ENCODE measurements at regions not wholly inside any gene's neighbourhood (a gene's known extent, or its start where the extent isn't known, plus 50 kb on each side); places are given as distances from the start of the nearest gene placed in this dataset.

DNA sequence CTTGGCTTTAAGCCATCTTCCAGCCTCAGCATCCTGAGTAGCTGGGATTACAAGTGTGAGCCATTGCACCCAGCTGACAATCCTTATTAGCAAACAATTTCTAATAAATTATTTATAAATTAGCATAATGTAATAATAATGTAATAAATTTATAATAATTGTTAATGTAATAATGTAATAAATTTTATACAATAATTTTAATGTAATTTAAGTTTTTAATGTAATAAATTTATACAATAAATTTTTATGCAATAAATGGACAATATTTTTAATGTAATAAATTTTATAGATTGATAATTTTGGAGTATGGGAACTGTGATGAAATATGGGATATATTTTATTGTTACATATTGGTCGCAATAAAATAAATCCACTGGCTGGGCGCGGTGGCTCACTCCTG is 1457.5 kb downstream of the KCNT2 start:
- no peaks in the 10 kb centered on the region for H3K9me3 Mint-ChIP-seq
- H3K4me1 Mint-ChIP-seq (ENCODE audit: low read depth), result no peaks in the 10 kb centered on the region
- DNase-seq (ENCODE audit: low spot score), result no peak
- no peaks in the 10 kb centered on the region for H3K36me3 Mint-ChIP-seq (ENCODE audit: low read depth)
- H3K27ac Mint-ChIP-seq, result no peak overlapping the region
- H3K27me3 Mint-ChIP-seq (ENCODE audit: low read depth), result no peaks in the 10 kb centered on the region
- no peak overlapping the region for H3K4me3 Mint-ChIP-seq

DNA sequence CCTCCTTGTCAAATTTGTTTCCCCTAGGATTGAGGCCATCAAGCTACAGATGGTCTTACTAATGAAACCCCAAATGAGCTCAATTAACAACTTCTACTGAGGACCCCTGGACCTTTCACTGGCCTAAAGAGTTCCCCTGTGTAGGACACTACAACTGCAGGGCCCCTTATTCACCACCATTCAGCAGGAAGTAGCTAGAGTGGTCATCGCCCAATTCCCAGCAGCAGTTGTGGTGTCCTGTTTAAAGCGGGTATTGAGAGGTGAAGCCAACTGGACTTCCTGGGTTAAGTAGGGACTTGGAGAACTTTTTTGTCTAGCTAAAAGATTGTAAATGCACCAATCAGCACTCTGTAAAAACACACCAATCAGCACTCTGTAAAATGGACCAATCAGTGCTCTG is 1466.9 kb downstream of the KCNT2 start:
- DNase-seq (ENCODE audit: low spot score), result no peak
- Mint-ChIP-seq H3K4me3 (no peak overlapping the region), H3K27ac (no peak overlapping the region), H3K27me3 (ENCODE audit: low read depth) (no peaks in the 10 kb centered on the region), H3K4me1 (ENCODE audit: low read depth) (no peaks in the 10 kb centered on the region), H3K36me3 (ENCODE audit: low read depth) (no peaks in the 10 kb centered on the region), H3K9me3 (peaks cover 21% of the 10 kb centered on the region)

DNA sequence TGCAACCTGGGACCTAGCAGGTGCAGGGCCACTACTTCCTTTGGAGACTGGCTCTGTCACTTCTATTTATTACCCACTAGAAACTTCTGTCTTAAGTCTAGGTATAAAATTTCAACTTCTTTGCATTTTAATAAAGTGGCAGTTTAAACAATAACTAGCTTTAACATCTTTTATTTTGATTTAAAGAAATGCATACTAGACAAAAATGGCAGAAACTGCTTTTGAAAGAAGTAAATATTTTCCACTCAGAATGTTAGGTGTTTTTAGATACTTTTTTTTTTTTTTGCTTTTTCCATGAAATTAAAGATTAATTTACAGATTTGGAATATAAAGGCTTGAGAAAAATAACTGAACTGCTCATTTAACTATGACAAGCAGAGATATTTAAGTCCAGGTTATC is 1477.6 kb downstream of the KCNT2 start:
- Mint-ChIP-seq H3K36me3 (ENCODE audit: low read depth) (no peaks in the 10 kb centered on the region), H3K27ac (no peak overlapping the region), H3K4me3 (no peak overlapping the region)

DNA sequence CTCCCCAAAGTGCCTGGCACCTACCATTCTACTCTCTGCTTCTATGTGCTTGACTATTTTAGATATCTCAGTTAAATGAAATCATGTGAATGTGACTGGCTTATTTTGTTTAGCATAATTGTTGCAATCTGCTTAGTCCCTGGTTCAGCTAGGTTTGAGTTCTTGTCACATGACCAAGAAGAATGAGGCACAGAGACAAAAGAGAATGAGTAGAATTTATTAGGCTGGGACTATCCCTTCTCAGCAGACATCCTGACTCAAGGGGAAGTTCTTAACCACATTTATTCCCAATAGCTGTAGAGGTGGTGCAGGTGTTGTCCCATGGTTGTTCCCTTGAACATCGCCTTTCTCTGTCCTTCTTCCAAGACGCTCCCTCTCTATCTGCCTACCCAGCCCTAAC is 1485.7 kb downstream of the KCNT2 start:
- Mint-ChIP-seq H3K27me3 (ENCODE audit: low read depth) (no peaks in the 10 kb centered on the region), H3K4me3 (no peak overlapping the region), H3K4me1 (ENCODE audit: low read depth) (no peaks in the 10 kb centered on the region), H3K36me3 (ENCODE audit: low read depth) (no peaks in the 10 kb centered on the region), H3K9me3 (no peaks in the 10 kb centered on the region), H3K27ac (no peak overlapping the region)
- no peak for DNase-seq (ENCODE audit: low spot score)

More for the DNA sequence above, 1477.6 kb downstream of the KCNT2 start:
- no peak for DNase-seq (ENCODE audit: low spot score)
- Mint-ChIP-seq H3K27me3 (ENCODE audit: low read depth) (no peaks in the 10 kb centered on the region), H3K9me3 (no peaks in the 10 kb centered on the region), H3K4me1 (ENCODE audit: low read depth) (no peaks in the 10 kb centered on the region)

DNA sequence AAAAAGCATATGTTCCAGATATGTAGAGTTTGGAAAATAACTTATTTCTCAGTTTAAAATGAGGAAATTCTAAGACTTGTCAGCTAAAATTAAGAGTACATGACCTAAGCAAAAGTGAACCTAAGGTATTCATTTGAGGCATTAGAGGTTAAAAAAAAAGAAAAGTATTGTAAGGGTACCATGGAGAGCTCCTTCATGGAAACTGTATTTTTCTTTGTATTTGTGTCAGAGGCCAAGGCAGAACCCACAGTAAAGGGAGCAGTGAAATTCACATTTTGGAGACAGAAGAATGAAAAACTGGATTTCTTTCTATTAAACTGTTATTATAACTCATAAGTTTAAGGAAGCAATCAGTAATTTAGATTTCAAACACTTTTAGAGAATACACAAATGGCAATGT is 1494.8 kb downstream of the KCNT2 start:
- no peaks in the 10 kb centered on the region for H3K36me3 Mint-ChIP-seq (ENCODE audit: low read depth)

DNA sequence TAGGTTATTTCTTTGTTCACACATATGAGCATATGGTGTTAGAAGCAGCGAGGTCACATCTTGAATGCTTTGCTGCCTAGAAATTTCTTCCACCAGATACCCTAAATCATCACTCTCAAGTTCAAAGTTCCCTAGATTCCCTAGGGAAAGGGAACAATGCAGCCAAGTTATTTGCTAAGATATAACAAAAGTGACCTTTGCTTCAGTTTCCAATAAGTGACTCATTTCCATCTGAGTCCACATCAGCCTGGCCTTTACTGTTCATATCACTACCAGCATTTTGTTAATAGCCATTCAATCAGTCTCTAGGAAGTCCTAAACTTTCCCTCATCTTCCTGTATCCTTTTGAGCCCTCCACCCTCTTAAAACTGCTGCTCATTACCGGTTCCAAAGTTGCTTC is 1502.5 kb downstream of the KCNT2 start:
- H3K4me1 Mint-ChIP-seq (ENCODE audit: low read depth), result no peaks in the 10 kb centered on the region
- no peaks in the 10 kb centered on the region for H3K36me3 Mint-ChIP-seq (ENCODE audit: low read depth)
- H3K9me3 Mint-ChIP-seq, result peaks cover 11% of the 10 kb centered on the region
- no peak overlapping the region for H3K27ac Mint-ChIP-seq
- H3K4me3 Mint-ChIP-seq, result no peak overlapping the region
- DNase-seq (ENCODE audit: low spot score), result no peak
- H3K27me3 Mint-ChIP-seq (ENCODE audit: low read depth), result no peaks in the 10 kb centered on the region

More for the DNA sequence above, 1494.8 kb downstream of the KCNT2 start:
- H3K4me1 Mint-ChIP-seq (ENCODE audit: low read depth), result no peaks in the 10 kb centered on the region
- no peaks in the 10 kb centered on the region for H3K27me3 Mint-ChIP-seq (ENCODE audit: low read depth)
- no peak overlapping the region for H3K4me3 Mint-ChIP-seq
- DNase-seq (ENCODE audit: low spot score), result no peak
- H3K27ac Mint-ChIP-seq, result no peak overlapping the region
- H3K9me3 Mint-ChIP-seq, result no peaks in the 10 kb centered on the region

DNA sequence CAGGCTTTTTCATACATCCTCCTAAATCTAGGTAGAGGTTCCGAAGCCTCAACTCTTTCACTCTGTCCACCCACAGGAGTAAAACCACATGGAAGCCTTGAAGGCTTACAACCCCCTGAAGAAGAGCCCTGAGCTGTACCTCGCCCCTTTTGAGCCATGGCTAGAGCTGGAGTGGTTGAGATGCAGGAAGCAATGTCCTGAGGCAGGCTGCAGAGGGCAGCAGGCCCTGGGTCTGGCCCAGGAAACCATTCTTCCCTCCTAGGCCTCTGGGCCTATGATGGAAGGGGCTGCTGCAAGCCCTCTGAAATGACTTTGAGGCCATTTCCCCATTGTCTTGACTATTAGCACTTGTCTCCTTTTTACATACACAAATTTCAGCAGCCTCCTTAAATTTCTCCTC is 1503.0 kb downstream of the KCNT2 start:
- H3K4me3 Mint-ChIP-seq, result no peak overlapping the region
- no peak overlapping the region for H3K27ac Mint-ChIP-seq
- no peaks in the 10 kb centered on the region for H3K27me3 Mint-ChIP-seq (ENCODE audit: low read depth)
- H3K9me3 Mint-ChIP-seq, result peaks cover 11% of the 10 kb centered on the region
- no peaks in the 10 kb centered on the region for H3K4me1 Mint-ChIP-seq (ENCODE audit: low read depth)
- DNase-seq (ENCODE audit: low spot score), result no peak
- no peaks in the 10 kb centered on the region for H3K36me3 Mint-ChIP-seq (ENCODE audit: low read depth)

DNA sequence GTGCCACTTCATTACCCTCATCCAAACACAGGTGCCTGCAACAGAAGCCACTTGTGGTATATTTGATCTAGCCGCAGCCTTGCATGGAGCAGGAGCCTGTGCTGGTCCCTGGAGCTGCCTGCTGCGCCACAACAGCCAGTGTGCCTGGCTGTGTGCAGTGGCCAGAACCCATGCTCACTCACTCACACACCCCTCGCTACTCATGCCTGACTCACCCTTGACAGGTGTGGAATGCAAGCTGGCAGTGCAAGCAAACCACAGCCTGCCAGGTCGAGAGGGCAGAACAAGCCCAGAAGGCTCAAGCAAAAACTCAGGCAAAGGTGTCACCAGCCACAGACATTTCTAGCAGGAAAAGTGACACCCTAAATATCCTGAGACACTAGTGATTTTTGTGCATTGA is 1510.9 kb downstream of the KCNT2 start:
- Mint-ChIP-seq H3K4me1 (ENCODE audit: low read depth) (no peaks in the 10 kb centered on the region), H3K27me3 (ENCODE audit: low read depth) (no peaks in the 10 kb centered on the region), H3K36me3 (ENCODE audit: low read depth) (no peaks in the 10 kb centered on the region), H3K27ac (no peak overlapping the region), H3K4me3 (no peak overlapping the region), H3K9me3 (no peaks in the 10 kb centered on the region)
- DNase-seq (ENCODE audit: low spot score), result no peak

DNA sequence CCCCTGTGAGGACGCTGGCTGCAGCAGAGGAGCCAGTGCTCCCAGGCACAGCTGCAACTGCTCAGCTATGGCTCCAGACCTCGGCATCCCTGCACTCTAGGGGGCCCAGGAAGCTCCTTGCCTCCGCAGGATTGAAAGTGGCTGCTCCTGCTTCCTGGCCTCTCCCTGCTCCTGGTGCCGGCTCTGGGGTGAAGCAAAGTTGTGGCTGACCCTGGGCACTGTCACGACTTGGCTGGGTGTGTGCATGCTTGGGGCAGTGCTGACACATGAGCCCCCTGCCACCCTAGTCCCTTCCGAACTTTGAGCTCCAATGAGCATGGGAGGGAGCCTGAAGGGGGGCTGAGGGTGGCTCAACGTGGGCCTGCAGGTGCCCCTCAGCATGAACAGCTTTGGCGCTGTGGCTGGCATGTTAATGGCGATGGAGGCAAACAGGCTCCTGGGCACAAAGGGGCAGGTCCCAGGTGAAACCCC is 1512.2 kb downstream of the KCNT2 start:
- Mint-ChIP-seq H3K4me1 (ENCODE audit: low read depth) (no peaks in the 10 kb centered on the region), H3K27ac (no peak overlapping the region), H3K4me3 (no peak overlapping the region), H3K36me3 (ENCODE audit: low read depth) (no peaks in the 10 kb centered on the region), H3K9me3 (no peaks in the 10 kb centered on the region), H3K27me3 (ENCODE audit: low read depth) (no peaks in the 10 kb centered on the region)
- no peak for DNase-seq (ENCODE audit: low spot score)

DNA sequence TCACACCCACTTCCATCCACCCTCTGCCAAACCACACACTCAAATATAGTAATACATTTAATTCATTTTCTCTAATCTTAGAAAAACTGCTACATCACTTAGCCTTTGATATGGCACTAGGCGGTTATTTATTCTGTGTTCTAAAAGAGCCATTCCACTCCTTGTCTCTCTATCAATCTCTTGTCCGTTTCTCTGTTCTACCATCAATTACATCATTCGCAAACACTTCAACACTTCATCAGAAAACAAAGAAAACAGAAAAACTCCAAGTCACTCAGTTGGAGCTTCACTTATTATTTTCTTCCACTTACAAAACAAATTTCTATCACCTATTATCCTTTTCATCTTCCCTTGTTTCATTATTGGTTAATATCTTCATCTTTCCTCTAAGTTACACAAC is 1523.0 kb downstream of the KCNT2 start:
- no peak overlapping the region for H3K27ac Mint-ChIP-seq
- H3K4me3 Mint-ChIP-seq, result no peak overlapping the region
- H3K36me3 Mint-ChIP-seq (ENCODE audit: low read depth), result no peaks in the 10 kb centered on the region
- no peak for DNase-seq (ENCODE audit: low spot score)
- H3K27me3 Mint-ChIP-seq (ENCODE audit: low read depth), result no peaks in the 10 kb centered on the region
- no peaks in the 10 kb centered on the region for H3K4me1 Mint-ChIP-seq (ENCODE audit: low read depth)
- no peaks in the 10 kb centered on the region for H3K9me3 Mint-ChIP-seq

DNA sequence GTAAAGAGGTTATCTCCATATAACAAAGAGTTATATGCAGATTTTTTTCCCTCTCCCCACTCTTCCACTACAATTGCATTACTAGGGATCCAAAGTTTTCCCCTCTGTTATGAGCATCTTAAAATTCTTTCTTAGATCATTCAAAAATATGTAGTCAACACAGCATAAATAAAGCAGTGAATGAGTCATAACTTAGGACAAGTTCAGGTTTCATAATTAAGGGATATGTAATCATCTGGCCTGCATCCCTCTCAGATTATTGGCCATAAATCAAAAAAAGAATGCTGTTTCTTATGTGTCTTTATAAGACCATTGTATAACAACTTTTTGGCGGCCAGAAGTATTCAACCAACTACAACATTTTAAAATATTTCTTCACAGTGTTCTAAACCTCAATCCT is 1526.1 kb downstream of the KCNT2 start:
- Mint-ChIP-seq H3K36me3 (ENCODE audit: low read depth) (no peaks in the 10 kb centered on the region), H3K27me3 (ENCODE audit: low read depth) (no peaks in the 10 kb centered on the region), H3K9me3 (no peaks in the 10 kb centered on the region), H3K4me1 (ENCODE audit: low read depth) (no peaks in the 10 kb centered on the region), H3K4me3 (no peak overlapping the region), H3K27ac (no peak overlapping the region)
- no peak for DNase-seq (ENCODE audit: low spot score)

DNA sequence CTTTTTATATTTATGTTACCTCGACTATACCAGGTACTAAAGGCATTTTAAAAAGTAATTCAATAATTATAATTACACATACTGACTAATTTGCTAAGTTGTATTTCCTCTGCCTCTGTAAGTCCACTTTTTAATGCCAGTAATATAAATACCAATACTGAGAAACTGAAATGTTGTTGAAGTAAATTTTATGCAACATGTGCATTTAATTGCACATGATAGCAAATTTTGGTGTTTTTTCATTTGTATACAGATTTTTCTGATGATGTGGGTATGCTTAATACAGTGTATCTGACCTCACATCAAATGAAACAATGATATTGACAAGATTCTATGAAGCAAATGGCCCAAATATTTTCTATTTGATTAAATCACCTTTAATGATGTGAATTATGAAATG is 1531.6 kb downstream of the KCNT2 start:
- Mint-ChIP-seq H3K9me3 (no peaks in the 10 kb centered on the region), H3K27me3 (ENCODE audit: low read depth) (no peaks in the 10 kb centered on the region), H3K36me3 (ENCODE audit: low read depth) (no peaks in the 10 kb centered on the region), H3K4me3 (no peak overlapping the region), H3K4me1 (ENCODE audit: low read depth) (no peaks in the 10 kb centered on the region), H3K27ac (no peak overlapping the region)
- DNase-seq (ENCODE audit: low spot score), result no peak

DNA sequence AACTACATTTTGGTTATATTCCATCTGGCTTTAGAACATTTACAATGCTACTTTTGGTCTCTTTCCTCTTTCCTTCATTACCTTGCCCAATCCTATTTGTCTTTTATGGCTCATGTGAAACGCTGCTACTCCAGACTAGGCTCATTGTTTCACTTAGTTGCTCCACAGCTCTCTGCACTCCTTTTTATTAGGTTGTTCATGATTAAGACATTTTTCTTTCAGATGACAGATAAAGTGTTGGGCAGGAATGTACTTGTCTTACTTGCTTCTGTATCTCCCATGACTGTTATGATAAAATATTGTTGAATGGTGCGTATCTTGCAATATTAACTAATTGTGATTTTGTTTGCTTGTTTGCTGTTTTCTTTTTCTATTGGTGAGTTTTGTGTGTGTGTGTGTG is 1532.3 kb downstream of the KCNT2 start:
- no peaks in the 10 kb centered on the region for H3K9me3 Mint-ChIP-seq
- H3K36me3 Mint-ChIP-seq (ENCODE audit: low read depth), result no peaks in the 10 kb centered on the region
- no peak for DNase-seq (ENCODE audit: low spot score)
- no peak overlapping the region for H3K4me3 Mint-ChIP-seq
- no peak overlapping the region for H3K27ac Mint-ChIP-seq
- no peaks in the 10 kb centered on the region for H3K27me3 Mint-ChIP-seq (ENCODE audit: low read depth)
- H3K4me1 Mint-ChIP-seq (ENCODE audit: low read depth), result no peaks in the 10 kb centered on the region

DNA sequence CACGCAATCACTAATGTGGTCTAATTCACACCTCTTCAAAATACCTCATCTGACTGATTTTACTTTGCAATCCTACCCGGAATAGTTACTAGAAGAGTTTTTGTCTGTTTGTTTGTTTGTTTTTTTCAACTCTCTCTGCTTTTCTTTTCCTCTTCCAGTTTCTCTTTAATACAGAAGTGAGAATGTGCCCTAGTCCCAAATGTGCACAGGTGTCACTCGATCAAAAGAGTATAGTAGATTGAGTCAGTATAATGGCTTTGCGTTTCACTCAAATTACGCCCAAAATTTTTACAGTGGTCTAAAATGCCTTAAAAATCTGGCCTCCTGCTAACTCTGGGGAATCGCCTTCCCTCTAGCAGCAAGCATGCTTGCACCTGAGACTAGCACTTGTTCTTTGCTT is 1536.8 kb downstream of the KCNT2 start:
- no peak overlapping the region for H3K27ac Mint-ChIP-seq
- no peaks in the 10 kb centered on the region for H3K27me3 Mint-ChIP-seq (ENCODE audit: low read depth)
- H3K9me3 Mint-ChIP-seq, result no peaks in the 10 kb centered on the region
- no peak for DNase-seq (ENCODE audit: low spot score)
- no peak overlapping the region for H3K4me3 Mint-ChIP-seq
- no peaks in the 10 kb centered on the region for H3K36me3 Mint-ChIP-seq (ENCODE audit: low read depth)
- H3K4me1 Mint-ChIP-seq (ENCODE audit: low read depth), result no peaks in the 10 kb centered on the region

DNA sequence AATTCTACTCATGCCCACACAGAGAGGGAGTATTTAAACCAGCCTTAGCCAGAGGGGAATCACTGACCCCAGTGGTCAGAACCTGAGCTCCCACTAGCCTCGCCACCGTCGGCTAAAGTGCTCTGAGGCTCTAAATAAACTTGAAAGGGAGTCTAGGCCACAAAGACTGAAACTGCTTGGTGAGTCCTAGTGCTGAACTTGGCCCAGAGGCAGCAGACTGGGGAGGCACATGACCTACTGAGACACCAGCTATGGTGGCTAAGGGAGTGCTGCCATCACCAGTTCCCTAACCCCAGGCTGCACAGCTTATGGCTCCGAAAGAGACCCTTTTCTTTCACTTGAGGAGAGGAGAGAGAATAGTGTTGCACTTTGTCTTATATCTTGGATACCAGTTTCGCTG is 1542.8 kb downstream of the KCNT2 start:
- Mint-ChIP-seq H3K27me3 (ENCODE audit: low read depth) (no peaks in the 10 kb centered on the region), H3K27ac (no peak overlapping the region), H3K4me3 (no peak overlapping the region), H3K9me3 (no peaks in the 10 kb centered on the region), H3K36me3 (ENCODE audit: low read depth) (no peaks in the 10 kb centered on the region), H3K4me1 (ENCODE audit: low read depth) (no peaks in the 10 kb centered on the region)
- no peak for DNase-seq (ENCODE audit: low spot score)
